Testis (tissue), 2 donors: ENCODE measurements at regions not wholly inside any gene's neighbourhood (a gene's known extent, or its start where the extent isn't known, plus 50 kb on each side); places are given as distances from the start of the nearest gene placed in this dataset.

Source experiments
- POLR2A ChIP-seq: fragments of 450-650 bp; IDR thresholded peaks from one replicate; pipeline ENCODE4 v1.6.1; 2017; ENCODE audit warnings: antibody characterized with exemption, mild to moderate bottlenecking, moderate library complexity
- TF ChIP-seq, protein P1 (sequence below), 3 experiments: fragments of 450-650 bp in 2 of 3; fragments of 200-600 bp in 1 of 3; sonication (generic) in 1 of 3; IDR thresholded peaks; one replicate each; pipeline ENCODE4 v1.5.1; 2016 to 2019; ENCODE audit warnings: antibody characterized with exemption in 3 of 3, mild to moderate bottlenecking in 2 of 3, moderate library complexity in 1 of 3

DNA sequence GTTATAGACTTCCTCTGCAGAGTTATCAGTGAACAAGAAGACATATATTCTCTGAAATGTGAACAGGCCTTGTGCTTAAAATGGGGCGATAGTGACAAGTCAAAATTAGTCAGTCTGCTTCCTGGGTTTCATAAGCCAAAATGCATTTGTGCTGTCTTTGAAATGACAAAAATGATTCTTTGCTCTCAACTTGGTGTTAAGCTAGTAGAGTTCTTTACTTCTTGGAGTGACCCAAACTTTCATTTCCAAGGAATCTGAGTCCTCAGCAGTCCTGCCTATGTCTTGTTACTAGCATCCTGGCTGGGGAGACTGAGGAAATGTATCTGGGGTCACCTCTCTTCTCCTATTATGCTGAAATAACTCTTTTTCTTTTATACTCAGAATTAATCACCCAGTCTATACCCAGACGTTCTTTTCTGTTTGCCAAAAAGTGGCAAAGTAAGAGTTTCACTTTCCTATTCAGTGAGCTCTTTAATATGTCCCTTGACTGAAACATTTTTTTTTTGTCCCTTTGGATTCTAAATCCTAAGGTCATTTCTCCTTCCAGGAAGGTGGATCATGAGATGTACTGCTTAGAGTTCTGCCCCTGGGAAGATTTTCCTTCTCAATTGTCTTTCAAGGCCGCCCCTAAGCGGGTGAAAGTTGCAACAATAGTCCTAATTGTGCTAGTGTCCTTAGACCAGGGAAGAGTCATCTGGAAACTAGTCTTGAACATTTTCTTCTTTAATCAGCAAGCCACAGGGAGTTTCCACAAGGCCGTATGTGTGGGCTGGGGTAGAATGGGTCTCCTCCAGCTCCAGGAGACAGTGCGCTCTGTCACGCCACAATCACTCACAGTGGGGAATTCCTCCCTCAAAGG is 53.0 kb upstream of the RDX start:
- TF ChIP-seq, protein P1, sequence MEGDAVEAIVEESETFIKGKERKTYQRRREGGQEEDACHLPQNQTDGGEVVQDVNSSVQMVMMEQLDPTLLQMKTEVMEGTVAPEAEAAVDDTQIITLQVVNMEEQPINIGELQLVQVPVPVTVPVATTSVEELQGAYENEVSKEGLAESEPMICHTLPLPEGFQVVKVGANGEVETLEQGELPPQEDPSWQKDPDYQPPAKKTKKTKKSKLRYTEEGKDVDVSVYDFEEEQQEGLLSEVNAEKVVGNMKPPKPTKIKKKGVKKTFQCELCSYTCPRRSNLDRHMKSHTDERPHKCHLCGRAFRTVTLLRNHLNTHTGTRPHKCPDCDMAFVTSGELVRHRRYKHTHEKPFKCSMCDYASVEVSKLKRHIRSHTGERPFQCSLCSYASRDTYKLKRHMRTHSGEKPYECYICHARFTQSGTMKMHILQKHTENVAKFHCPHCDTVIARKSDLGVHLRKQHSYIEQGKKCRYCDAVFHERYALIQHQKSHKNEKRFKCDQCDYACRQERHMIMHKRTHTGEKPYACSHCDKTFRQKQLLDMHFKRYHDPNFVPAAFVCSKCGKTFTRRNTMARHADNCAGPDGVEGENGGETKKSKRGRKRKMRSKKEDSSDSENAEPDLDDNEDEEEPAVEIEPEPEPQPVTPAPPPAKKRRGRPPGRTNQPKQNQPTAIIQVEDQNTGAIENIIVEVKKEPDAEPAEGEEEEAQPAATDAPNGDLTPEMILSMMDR (IDR thresholded peaks at IDR 0.05): no peak
- no peak for TF ChIP-seq POLR2A
